ENCODE measurements at regions not wholly inside any gene's neighbourhood (a gene's known extent, or its start where the extent isn't known, plus 50 kb on each side); places are given as distances from the start of the nearest gene placed in this dataset.
A peak's percentile ranks its signal among the peaks of the same experiment; 100 is the strongest.

- H3K27ac ChIP-seq: no peak overlapping the region
- no peaks in the 10 kb centered on the region for H3K4me1 ChIP-seq
- intact Hi-C loops (cut with DNase I; ENCODE audit: low total_unique reads): no loop called here
- H3K36me3 ChIP-seq (ENCODE audit: low read depth, missing control alignments): no peaks in the 10 kb centered on the region
- no peaks in the 10 kb centered on the region for H3K27me3 ChIP-seq
- WGBS, 2 donors: 56 to 71% methylated on average over 1 of the region's 1 CpG
- TF ChIP-seq CTCF (IDR thresholded peaks at IDR 0.05) (no peak), POLR2A (IDR thresholded peaks at IDR 0.05) (no peak)
- DNase-seq: no peak
- H3K4me3 ChIP-seq: peak overlapping the region; percentile 5 to 36
- no peaks in the 10 kb centered on the region for H3K9me3 ChIP-seq
Observed at GRCh38 chr2:144668493-144669110, 148.7 kb upstream of the ZEB2 start.

GRCh38 chr2:144666032-144666431 is 146.1 kb upstream of the ZEB2 start:
- TF ChIP-seq CTCF (IDR thresholded peaks at IDR 0.05) (no peak), POLR2A (IDR thresholded peaks at IDR 0.05) (no peak)
- no peaks in the 10 kb centered on the region for H3K36me3 ChIP-seq (ENCODE audit: low read depth, missing control alignments)
- no peaks in the 10 kb centered on the region for H3K27me3 ChIP-seq
- intact Hi-C loops (cut with DNase I; ENCODE audit: low total_unique reads): no loop called here
- H3K4me1 ChIP-seq: no peaks in the 10 kb centered on the region
- 68 to 74% methylated on average over 5 of the region's 5 CpGs for WGBS, 2 donors
- H3K9me3 ChIP-seq: no peaks in the 10 kb centered on the region
- H3K4me3 ChIP-seq: no peak overlapping the region
- DNase-seq: no peak
- no peak overlapping the region for H3K27ac ChIP-seq

- intact Hi-C loops (cut with DNase I; ENCODE audit: low total_unique reads): no loop called here
- TF ChIP-seq CTCF (IDR thresholded peaks at IDR 0.05): no peak
- TF ChIP-seq POLR2A (IDR thresholded peaks at IDR 0.05): no peak
- Histone ChIP-seq H3K4me1 (no peaks in the 10 kb centered on the region), H3K4me3 (no peak overlapping the region), H3K36me3 (ENCODE audit: low read depth, missing control alignments) (no peaks in the 10 kb centered on the region), H3K27ac (no peak overlapping the region), H3K9me3 (no peaks in the 10 kb centered on the region), H3K27me3 (no peaks in the 10 kb centered on the region)
- 88 to 92% methylated on average over 6 of the region's 6 CpGs for WGBS, 2 donors
- DNase-seq: no peak
Observed at GRCh38 chr2:144663207-144663606, 143.3 kb upstream of the ZEB2 start.

GRCh38 chr2:144660518-144661316 is 140.8 kb upstream of the ZEB2 start:
- no peak for DNase-seq
- H3K4me3 ChIP-seq: no peak overlapping the region
- no peaks in the 10 kb centered on the region for H3K36me3 ChIP-seq (ENCODE audit: low read depth, missing control alignments)
- intact Hi-C loops (cut with DNase I; ENCODE audit: low total_unique reads): no loop called here
- no peaks in the 10 kb centered on the region for H3K27me3 ChIP-seq
- H3K9me3 ChIP-seq: no peaks in the 10 kb centered on the region
- no peaks in the 10 kb centered on the region for H3K4me1 ChIP-seq
- 77 to 81% methylated on average over 5 of the region's 5 CpGs for WGBS, 2 donors
- H3K27ac ChIP-seq: no peak overlapping the region
- TF ChIP-seq POLR2A (IDR thresholded peaks at IDR 0.05) (no peak), CTCF (IDR thresholded peaks at IDR 0.05) (no peak)

All from testis (tissue), 2 donors.